GM21737 (cell line): ENCODE measurements at regions not wholly inside any gene's neighbourhood (a gene's known extent, or its start where the extent isn't known, plus 50 kb on each side); places are given as distances from the start of the nearest gene placed in this dataset.
"Not testable (repeated sequence)": the region's sequence is repeated elsewhere in the genome, so short reads cannot be mapped to it uniquely, and the experiment has no call there.

Source experiments
- ATAC-seq: cut with Tn5 transposase; IDR thresholded peaks from one replicate; pipeline ENCODE4 v1.9.1; 2021; ENCODE audit warnings: mild to moderate bottlenecking, moderate library complexity; ENCODE audit not compliant: unreplicated experiment

DNA sequence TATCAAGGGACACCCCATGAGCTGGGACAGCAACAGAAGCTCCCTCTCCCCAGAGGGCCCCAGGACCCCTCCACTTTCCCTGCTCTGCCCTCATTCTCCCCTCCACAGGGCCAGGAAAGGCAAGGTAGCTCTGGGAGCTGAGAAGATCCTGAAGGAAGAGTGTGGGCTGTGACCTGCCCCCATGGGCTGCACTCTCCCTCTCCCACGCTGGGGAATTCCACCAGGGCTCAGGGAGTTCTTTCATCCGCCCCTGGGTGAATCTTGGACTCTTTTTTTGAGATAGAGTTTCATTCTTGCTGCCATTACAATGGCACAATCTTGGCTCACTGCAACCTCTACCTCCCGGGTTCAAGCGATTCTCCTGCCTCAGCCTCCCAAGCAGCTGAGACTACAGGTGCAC, 73.8 kb downstream of the C9orf50 start:
- no peak for ATAC-seq

- ATAC-seq: not testable (repeated sequence)
Observed at GRCh38 chr9:129545876-129546275, 75.0 kb downstream of the C9orf50 start.

GRCh38 chr9:129544761-129545160, 76.1 kb downstream of the C9orf50 start:
- ATAC-seq: no peak

- ATAC-seq: no peak
Observed at GRCh38 chr9:129542741-129543140, 78.2 kb downstream of the C9orf50 start.

- no peak for ATAC-seq
Observed at GRCh38 chr9:129541270-129541669, 79.6 kb downstream of the C9orf50 start.

- no peak for ATAC-seq
Observed at GRCh38 chr9:129539446-129539845, 81.5 kb downstream of the C9orf50 start.

DNA sequence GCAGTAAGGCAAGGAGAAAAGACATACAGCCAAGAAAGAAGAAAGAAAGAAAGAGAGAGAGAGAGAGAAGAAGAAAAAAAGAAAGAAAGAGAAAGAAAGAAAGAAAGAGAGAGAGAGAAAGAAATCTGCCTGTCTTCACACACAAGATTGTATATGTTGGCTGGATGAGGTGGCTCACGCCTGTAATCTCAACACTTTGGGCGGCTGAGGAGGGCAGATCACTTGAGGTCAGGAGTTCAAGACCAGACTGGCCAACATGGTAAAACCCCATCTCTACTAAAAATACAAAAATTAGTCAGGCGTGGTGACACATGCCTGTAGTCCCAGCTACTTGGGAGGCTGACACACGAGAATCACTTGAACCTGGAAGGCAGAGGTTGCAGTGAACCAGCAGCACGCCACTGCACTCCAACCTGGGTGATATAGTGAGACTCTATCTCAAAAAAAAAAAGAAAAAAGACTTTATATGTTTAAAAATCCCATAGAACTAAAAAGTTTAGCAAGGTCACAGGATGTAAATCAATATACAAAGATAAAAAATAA, 89.0 kb downstream of the C9orf50 start:
- not testable (repeated sequence) for ATAC-seq

- not testable (repeated sequence) for ATAC-seq
Observed at GRCh38 chr9:129527955-129528354, 92.9 kb downstream of the C9orf50 start.

- ATAC-seq: no peak
Observed at GRCh38 chr9:129525656-129526196, 95.2 kb downstream of the C9orf50 start.

GRCh38 chr9:129524582-129525270, 96.2 kb downstream of the C9orf50 start:
- no peak for ATAC-seq

GRCh38 chr9:129523943-129524581, 96.8 kb downstream of the C9orf50 start:
- ATAC-seq: no peak

DNA sequence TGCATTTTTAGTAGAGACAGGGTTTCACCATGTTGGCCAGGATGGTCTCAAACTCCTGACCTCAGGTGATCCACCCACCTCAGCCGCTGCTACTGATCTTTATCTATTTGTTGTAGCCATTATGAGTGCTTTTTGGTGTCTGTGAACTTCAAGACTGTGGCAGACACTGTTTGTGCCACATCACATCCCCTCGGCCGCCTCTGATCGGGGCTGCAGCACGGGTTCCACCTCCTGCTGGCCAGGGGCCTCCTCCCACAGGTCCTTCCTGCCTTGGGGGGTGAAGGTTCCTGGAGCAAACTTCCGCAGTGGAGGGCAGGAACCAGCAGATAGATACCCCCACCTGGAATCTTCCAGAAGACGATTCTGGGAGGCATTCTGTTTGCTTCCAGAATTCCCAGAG, 98.5 kb downstream of the C9orf50 start:
- no peak for ATAC-seq

- no peak for ATAC-seq
Observed at GRCh38 chr9:129520082-129520481, 100.8 kb downstream of the C9orf50 start.

DNA sequence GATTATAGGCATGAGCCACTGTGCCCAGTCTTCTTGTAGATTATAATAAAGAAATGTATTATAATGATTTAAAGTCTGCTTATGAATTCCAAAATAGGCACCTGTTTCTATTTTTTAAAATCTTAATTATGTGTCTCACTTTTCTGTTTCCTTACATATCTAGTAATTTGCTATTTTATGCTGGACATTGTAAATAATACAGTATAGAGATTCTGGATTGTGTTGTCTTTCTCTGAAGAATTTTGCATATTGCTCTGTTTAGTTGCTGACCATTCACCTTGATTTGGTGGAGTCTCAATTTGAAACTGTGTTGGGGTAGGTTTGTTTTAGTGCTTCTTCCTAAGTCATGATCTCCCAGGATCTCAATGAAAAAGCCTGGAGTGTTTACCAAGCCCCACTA, 102.8 kb downstream of the C9orf50 start:
- ATAC-seq: no peak

DNA sequence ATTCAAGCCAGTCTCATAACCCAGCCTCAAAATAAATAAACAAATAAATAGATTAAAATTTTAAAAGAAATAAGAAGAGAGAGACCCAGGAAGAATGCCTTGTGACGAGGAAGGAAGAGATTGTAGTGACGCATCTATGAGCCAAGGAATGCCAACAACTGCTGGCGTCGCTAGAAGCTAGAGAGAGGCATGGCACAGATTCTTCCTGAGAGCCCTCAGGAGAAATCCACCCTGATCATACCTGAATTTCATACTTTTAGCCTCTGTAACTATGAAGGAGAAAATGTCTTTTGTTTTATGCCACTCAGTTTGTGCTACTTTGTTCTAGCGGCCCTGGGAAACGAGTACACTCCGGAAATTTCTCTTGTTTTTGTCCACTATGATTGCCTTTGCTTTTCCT, 103.9 kb downstream of the C9orf50 start:
- ATAC-seq: no peak

GRCh38 chr9:129514891-129515290, 106.0 kb downstream of the C9orf50 start:
- ATAC-seq: no peak

- no peak for ATAC-seq
Observed at GRCh38 chr9:129514497-129514867, 106.4 kb downstream of the C9orf50 start.

DNA sequence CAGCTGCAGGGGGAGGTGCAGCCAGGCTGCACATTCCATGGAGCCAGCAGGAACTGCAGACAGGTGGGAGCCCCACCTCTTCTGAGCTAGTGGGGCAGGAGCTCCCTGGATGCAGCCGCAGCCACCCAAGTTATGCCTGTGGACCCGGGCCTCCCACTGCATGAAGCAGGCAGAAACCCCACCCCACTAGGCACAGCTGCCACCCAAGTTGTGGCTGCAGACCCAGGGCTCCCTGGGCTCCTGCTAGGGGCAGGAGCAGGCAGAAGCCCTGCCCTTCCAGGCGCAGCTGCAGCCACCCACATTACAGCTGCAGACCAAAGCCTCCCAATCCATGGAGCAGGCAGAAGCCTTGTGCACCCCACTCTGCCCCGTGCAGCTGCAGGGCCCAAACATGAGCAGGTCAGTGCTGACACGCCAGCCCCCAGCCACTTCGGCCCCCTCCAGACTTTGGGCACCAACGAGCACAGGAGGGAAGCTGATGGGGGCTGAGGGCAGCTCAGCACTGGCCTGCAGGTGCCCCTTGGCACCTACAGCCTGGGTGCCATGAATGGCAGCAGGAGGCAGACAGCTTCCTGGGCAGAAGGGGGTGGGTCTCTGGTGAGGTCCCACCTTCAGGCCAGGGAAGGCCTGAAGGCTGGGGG, 106.9 kb downstream of the C9orf50 start:
- no peak for ATAC-seq

DNA sequence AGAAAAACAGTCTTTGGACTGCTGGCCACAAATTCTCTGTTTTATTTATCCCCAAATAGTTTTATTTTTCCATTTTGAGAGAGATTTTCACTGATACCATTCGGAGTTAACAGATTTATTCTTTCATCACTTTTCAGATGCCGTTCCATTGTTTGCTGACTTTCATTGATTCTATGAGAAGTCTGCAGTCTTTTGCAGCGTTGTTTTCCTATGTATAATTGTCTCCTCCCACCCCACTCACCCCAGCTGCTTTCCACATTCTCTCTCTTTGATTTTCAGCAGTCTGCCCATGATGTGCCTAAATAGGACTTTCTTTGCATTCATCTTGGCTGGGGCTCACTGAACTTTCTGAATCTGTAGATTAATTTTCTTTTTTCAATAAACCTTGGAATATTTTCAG, 107.6 kb downstream of the C9orf50 start:
- ATAC-seq: no peak

- no peak for ATAC-seq
Observed at GRCh38 chr9:129511285-129511900, 109.5 kb downstream of the C9orf50 start.

DNA sequence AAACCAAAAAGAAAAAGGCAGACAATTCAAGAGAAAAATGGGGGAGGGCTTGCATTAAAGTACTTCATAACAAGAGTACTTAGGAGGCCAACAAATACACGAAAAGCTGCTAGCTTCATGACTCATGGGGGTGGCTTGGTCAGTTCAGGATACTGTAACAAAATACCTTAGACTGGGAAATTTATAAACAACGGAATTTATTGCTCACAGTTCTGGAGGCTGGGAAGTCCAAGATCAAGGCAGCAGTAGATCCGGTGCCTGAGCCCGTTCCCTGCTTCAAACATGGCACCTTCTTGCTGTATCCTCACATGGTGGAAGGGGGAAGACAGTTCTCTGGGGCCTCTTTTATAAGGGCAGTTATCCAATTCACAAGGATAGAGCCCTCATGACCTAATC, 111.4 kb downstream of the C9orf50 start:
- no peak for ATAC-seq
